Endothelial cell of umbilical vein (primary cell): ENCODE measurements at regions not wholly inside any gene's neighbourhood (a gene's known extent, or its start where the extent isn't known, plus 50 kb on each side); places are given as distances from the start of the nearest gene placed in this dataset.

Experiments used
- BruUV-seq: library from RNA; stranded (reverse); fragments of 400-500 nt; replicated peaks from 2 replicates; lab custom pipeline; 2021; lab: Mats Ljungman, UMichigan
- CTCF ChIA-PET: fragments of 300-600, 350-600 bp; sonication (Branson Sonifier 250); formaldehyde crosslinking; loops from one replicate; lab custom pipeline; 2021; ENCODE audit warnings: antibody characterized with exemption, inconsistent platforms; lab: Charles Lee
- POLR2A ChIA-PET: fragments of 300-600, 350-600 bp; sonication (Branson Sonifier 250); formaldehyde crosslinking; loops from one replicate; lab custom pipeline; 2021; ENCODE audit warnings: antibody characterized with exemption, inconsistent platforms; lab: Charles Lee
- DNase-seq: peaks from one replicate; pipeline ENCODE4 v3.0.0-alpha.2; 2011; ENCODE audit warnings: low read depth, low spot score
- FAIRE-seq: peaks from 2 replicates; lab custom pipeline; 2011; peaks lifted over from hg19 to GRCh38; lab: Jason Lieb, UNC
- H2AFZ ChIP-seq: 2 replicates; pipeline ENCODE4 v1.6.0; 2012; ENCODE audit warnings: low read depth, low read length, control low read depth, inconsistent platforms
- H3K27ac ChIP-seq: 2 replicates; pipeline ENCODE4 v1.5.1; 2011; ENCODE audit warnings: low read depth, mild to moderate bottlenecking, control low read depth, low read length, moderate library complexity; ENCODE audit not compliant: insufficient read depth
- H3K27me3 ChIP-seq, 2 experiments: 2 replicates each; pipeline versions ENCODE4 v1.6.0 to v1.6.1; 2011; ENCODE audit warnings: low read length in 2 of 2, mixed read lengths in 1 of 2; ENCODE audit not compliant: control insufficient read depth in 2 of 2, insufficient read depth in 2 of 2
- H3K36me3 ChIP-seq, 2 experiments: 2 replicates in 1 of 2; 3 replicates in 1 of 2; pipeline ENCODE4 v1.5.1; 2011; ENCODE audit warnings: low read length in 2 of 2, mild to moderate bottlenecking in 1 of 2, moderate library complexity in 1 of 2; ENCODE audit not compliant: control insufficient read depth in 2 of 2, insufficient read depth in 2 of 2; ENCODE audit errors: extremely low read depth in 1 of 2
- H3K4me1 ChIP-seq: 3 replicates; pipeline ENCODE4 v1.5.1; 2011; ENCODE audit warnings: mild to moderate bottlenecking, low read length; ENCODE audit not compliant: control insufficient read depth, insufficient read depth; ENCODE audit errors: extremely low read depth
- H3K4me2 ChIP-seq: 2 replicates; pipeline ENCODE4 v1.6.1; 2011; ENCODE audit warnings: low read length, control low read depth, mixed read lengths; ENCODE audit not compliant: insufficient read depth
- H3K4me3 ChIP-seq, 3 experiments: fragments of 200-600 bp in 1 of 3; sonication (generic), shearing (Covaris generic) in 1 of 3; replicated peaks in 1 of 3; 2 replicates each; pipeline ENCODE4 v1.5.1; 2011 to 2016; ENCODE audit warnings: control low read depth in 3 of 3, low read length in 3 of 3, mild to moderate bottlenecking in 2 of 3, inconsistent platforms in 1 of 3, low read depth in 1 of 3, moderate library complexity in 1 of 3; ENCODE audit not compliant: insufficient read depth in 1 of 3
- H3K79me2 ChIP-seq: 2 replicates; pipeline ENCODE4 v1.6.0; 2012; ENCODE audit warnings: low read length, inconsistent platforms; ENCODE audit not compliant: control insufficient read depth, insufficient read depth
- H3K9ac ChIP-seq: replicated peaks from 2 replicates; pipeline ENCODE3; 2011; ENCODE audit warnings: low read length, control low read depth; ENCODE audit not compliant: insufficient read depth; ENCODE audit errors: extremely low read depth
- H3K9me1 ChIP-seq: replicated peaks from 3 replicates; pipeline ENCODE4 v1.6.0; 2011; ENCODE audit warnings: mild to moderate bottlenecking, low read length; ENCODE audit not compliant: control insufficient read depth, insufficient read depth; ENCODE audit errors: extremely low read depth
- H3K9me3 ChIP-seq: replicated peaks from 2 replicates; pipeline ENCODE4 v1.5.1; 2012; ENCODE audit warnings: low read length, inconsistent platforms; ENCODE audit not compliant: control insufficient read depth, insufficient read depth
- H4K20me1 ChIP-seq: replicated peaks from 2 replicates; pipeline ENCODE3; 2011; ENCODE audit warnings: mild to moderate bottlenecking, low read length; ENCODE audit not compliant: control insufficient read depth, insufficient read depth; ENCODE audit errors: extremely low read depth
- CTCF ChIP-seq, 2 donors: IDR thresholded peaks; 1 replicate in 1 of 2; 2 replicates in 1 of 2; pipeline ENCODE4 v1.5.1; 2011; ENCODE audit warnings: low read length in 2 of 2, mild to moderate bottlenecking in 2 of 2, moderate library complexity in 2 of 2, control low read depth in 1 of 2, inconsistent platforms in 1 of 2, low read depth in 1 of 2; ENCODE audit not compliant: insufficient read depth in 1 of 2; ENCODE audit errors: extremely low read depth in 1 of 2
- EZH2 ChIP-seq: IDR thresholded peaks from 2 replicates; pipeline ENCODE4 v1.6.1; 2012; ENCODE audit warnings: borderline replicate concordance, low read depth, mild to moderate bottlenecking, moderate library complexity, low read length, inconsistent platforms; ENCODE audit not compliant: severe bottlenecking
- FOS ChIP-seq: IDR thresholded peaks from 2 replicates; pipeline ENCODE4 v1.6.1; 2011; ENCODE audit warnings: mild to moderate bottlenecking, low read length, moderate library complexity, borderline replicate concordance; ENCODE audit not compliant: insufficient read depth
- GATA2 ChIP-seq: IDR thresholded peaks from 2 replicates; pipeline ENCODE4 v1.7.0; 2011; ENCODE audit warnings: low read depth, mild to moderate bottlenecking, moderate library complexity, mixed read lengths, low read length; ENCODE audit not compliant: insufficient read length, insufficient read depth
- JUN ChIP-seq: IDR thresholded peaks from 2 replicates; pipeline ENCODE4 v1.6.1; 2011; ENCODE audit warnings: borderline replicate concordance, low read depth; ENCODE audit not compliant: insufficient read length, insufficient read depth
- MAX ChIP-seq: IDR thresholded peaks from 2 replicates; pipeline ENCODE4 v1.6.1; 2011; ENCODE audit not compliant: insufficient read depth, insufficient read length
- MYC ChIP-seq: IDR thresholded peaks from one replicate; pipeline ENCODE4 v1.6.1; 2011; ENCODE audit warnings: mild to moderate bottlenecking, low read depth, low read length
- POLR2A ChIP-seq: IDR thresholded peaks from 2 replicates; pipeline ENCODE4 v1.6.1; 2012; ENCODE audit warnings: low read depth, mild to moderate bottlenecking, control low read depth, low read length
- POLR2AphosphoS5 ChIP-seq: IDR thresholded peaks from 2 replicates; pipeline ENCODE4 v1.6.1; 2012; ENCODE audit warnings: low read depth, mild to moderate bottlenecking, control low read depth, low read length, moderate library complexity; ENCODE audit not compliant: insufficient read depth
- dilution Hi-C: fragments of 300-500 bp; cut with MboI; formaldehyde crosslinking; loops from one replicate; pipeline ENCODE4 v1.15.0; 2019; ENCODE audit warnings: low sequenced_read_pairs; ENCODE audit not compliant: extremely low pct_ligation_motif_present
- intact Hi-C: fragments of 100-400 bp; cut with micrococcal nuclease; formaldehyde crosslinking; loops from one replicate; pipeline ENCODE4 v1.10.0; 2022

GRCh38 chr15:94033014-94033682 is 198.2 kb upstream of the MCTP2 start:
- Histone ChIP-seq H3K4me2 (no peak overlapping the region), H2AFZ (no peak overlapping the region), H3K4me1 (no peaks in the 10 kb centered on the region), H3K4me3 (no peak overlapping the region), H4K20me1 (no peaks in the 10 kb centered on the region), H3K36me3 (no peaks in the 10 kb centered on the region), H3K9me3 (peaks cover 4% of the 10 kb centered on the region), H3K9ac (no peak overlapping the region), H3K79me2 (no peaks in the 10 kb centered on the region), H3K27me3 (no peaks in the 10 kb centered on the region), H3K27ac (no peak overlapping the region), H3K9me1 (no peaks in the 10 kb centered on the region)
- FAIRE-seq (no peak), DNase-seq (no peak)
- intact Hi-C loops = no loop called here
- no peak for TF ChIP-seq POLR2AphosphoS5
- TF ChIP-seq POLR2A = no peak
- no peak for TF ChIP-seq FOS
- TF ChIP-seq EZH2 = no peak
- no peak for TF ChIP-seq MAX
- no peak for TF ChIP-seq GATA2
- dilution Hi-C loops = no loop called here
- ChIA-PET POLR2A (no interaction called here), CTCF (no interaction called here)
- no TSS peak for BruUV-seq

- no peak overlapping the region for H3K27ac ChIP-seq
- no peaks in the 10 kb centered on the region for H4K20me1 ChIP-seq
- intact Hi-C loops (no loop called here), dilution Hi-C loops (no loop called here)
- no peak for DNase-seq
- no peaks in the 10 kb centered on the region for H3K4me1 ChIP-seq
- H3K27me3 ChIP-seq = no peaks in the 10 kb centered on the region
- no peak overlapping the region for H3K4me2 ChIP-seq
- no peaks in the 10 kb centered on the region for H3K9me1 ChIP-seq
- peaks cover 4% of the 10 kb centered on the region for H3K9me3 ChIP-seq
- no peak overlapping the region for H2AFZ ChIP-seq
- FAIRE-seq = no peak
- ChIA-PET CTCF (no interaction called here), POLR2A (no interaction called here)
- no peak overlapping the region for H3K9ac ChIP-seq
- BruUV-seq = no TSS peak
- no peaks in the 10 kb centered on the region for H3K36me3 ChIP-seq
- H3K4me3 ChIP-seq = no peak overlapping the region
- TF ChIP-seq POLR2A = no peak
- no peak for TF ChIP-seq MAX
- no peak for TF ChIP-seq GATA2
- no peak for TF ChIP-seq EZH2
- no peak for TF ChIP-seq JUN
- TF ChIP-seq POLR2AphosphoS5 = no peak
- TF ChIP-seq CTCF (IDR thresholded peaks at IDR 0.05; ENCODE audit: extremely low read depth in 1 of 2, insufficient read depth in 1 of 2, low read depth in 1 of 2, low read length in 2 of 2) = no peak
- no peak for TF ChIP-seq MYC
- TF ChIP-seq FOS = no peak
- H3K79me2 ChIP-seq = no peaks in the 10 kb centered on the region
Observed at GRCh38 chr15:94032571-94032970, 198.8 kb upstream of the MCTP2 start.
